Kidney (tissue), 13 donors: ENCODE measurements at regions not wholly inside any gene's neighbourhood (a gene's known extent, or its start where the extent isn't known, plus 50 kb on each side); places are given as distances from the start of the nearest gene placed in this dataset.

Source experiments
- DNase-seq, 5 donors: peaks; one replicate each; pipeline ENCODE4 v3.0.0-alpha.2; 2013 to 2020
- FAIRE-seq: peaks from 2 replicates; lab custom pipeline; 2012; peaks lifted over from hg19 to GRCh38; lab: Jason Lieb, UNC
- H3K27ac ChIP-seq, 2 donors: one replicate each; pipeline ENCODE4 v1.7.0; 2013; ENCODE audit warnings: low read depth in 2 of 2, low read length in 2 of 2, inconsistent platforms in 1 of 2
- H3K27me3 ChIP-seq: one replicate; pipeline ENCODE4 v1.7.1; 2013; ENCODE audit warnings: low read length, inconsistent platforms; ENCODE audit not compliant: control insufficient read depth, insufficient read depth
- H3K36me3 ChIP-seq, 3 donors: one replicate each; pipeline versions ENCODE4 v1.7.0 to v1.7.1; 2013; ENCODE audit warnings: low read length in 3 of 3, control low read depth in 1 of 3, inconsistent platforms in 1 of 3; ENCODE audit not compliant: insufficient read depth in 3 of 3, control insufficient read depth in 2 of 3
- H3K4me1 ChIP-seq, 3 donors: one replicate each; pipeline versions ENCODE4 v1.7.0 to v1.7.1; 2013; ENCODE audit warnings: low read length in 3 of 3, inconsistent platforms in 1 of 3, low read depth in 1 of 3; ENCODE audit not compliant: control insufficient read depth in 2 of 3, insufficient read depth in 2 of 3
- H3K4me3 ChIP-seq, 3 donors: one replicate each; pipeline versions ENCODE4 v1.7.0 to v1.8.1; 2013; ENCODE audit warnings: low read length in 3 of 3, control low read depth in 1 of 3, inconsistent platforms in 1 of 3
- H3K9ac ChIP-seq, 3 donors: one replicate each; pipeline versions ENCODE4 v1.7.0 to v1.7.1; 2013; ENCODE audit warnings: low read length in 3 of 3, control low read depth in 1 of 3, inconsistent platforms in 1 of 3
- H3K9me3 ChIP-seq, 3 donors: one replicate each; pipeline versions ENCODE4 v1.7.0 to v1.7.1; 2013; ENCODE audit warnings: low read length in 3 of 3, control low read depth in 1 of 3, inconsistent platforms in 1 of 3; ENCODE audit not compliant: control insufficient read depth in 2 of 3, insufficient read depth in 1 of 3
- CTCF ChIP-seq: IDR thresholded peaks from 3 replicates; pipeline ENCODE4 v1.5.1; 2012; ENCODE audit warnings: mild to moderate bottlenecking, moderate library complexity, borderline replicate concordance; ENCODE audit not compliant: insufficient read depth; ENCODE audit errors: extremely low read depth
- intact Hi-C: fragments of 100-400 bp; cut with DNase I; formaldehyde crosslinking; loops from one replicate; pipeline ENCODE4 v1.11.1; 2022
- donor health status: control.
- donor health status: control.
- donor health status: control.
- donor health status: control.
- donor health status: control.
- donor health status: DM: yes; HTN: yes; CAD: no.
- donor health status: Normal renal cell carcinoma (clear cell type).

- no peak overlapping the region for H3K9ac ChIP-seq
- no peaks in the 10 kb centered on the region for H3K4me1 ChIP-seq
- no peak for FAIRE-seq
- no peaks in the 10 kb centered on the region for H3K27me3 ChIP-seq
- H3K36me3 ChIP-seq, result no peaks in the 10 kb centered on the region
- intact Hi-C loops, result no loop called here
- no peak for TF ChIP-seq CTCF
- H3K4me3 ChIP-seq, result no peak overlapping the region
- no peak for DNase-seq
- H3K27ac ChIP-seq, result no peak overlapping the region
- H3K9me3 ChIP-seq, result peaks cover 0 to 2% (median under 1%) of the 10 kb centered on the region in 3 donors
Observed at GRCh38 chr5:124160265-124160664, 586.2 kb downstream of the ZNF608 start.

GRCh38 chr5:124157320-124157719, 589.1 kb downstream of the ZNF608 start:
- Histone ChIP-seq H3K9ac (no peak overlapping the region), H3K27ac (no peak overlapping the region), H3K27me3 (no peaks in the 10 kb centered on the region), H3K4me1 (no peaks in the 10 kb centered on the region), H3K36me3 (no peaks in the 10 kb centered on the region), H3K9me3 (peaks cover 0 to 7% (median 6%) of the 10 kb centered on the region in 3 donors), H3K4me3 (no peak overlapping the region)
- TF ChIP-seq CTCF, result no peak
- intact Hi-C loops, result no loop called here
- no peak for FAIRE-seq
- no peak for DNase-seq

GRCh38 chr5:124156415-124156996, 589.9 kb downstream of the ZNF608 start:
- Histone ChIP-seq H3K27ac (no peak overlapping the region), H3K27me3 (no peaks in the 10 kb centered on the region), H3K9me3 (peaks cover 0 to 7% (median 6%) of the 10 kb centered on the region in 3 donors), H3K36me3 (no peaks in the 10 kb centered on the region), H3K4me3 (no peak overlapping the region), H3K9ac (no peak overlapping the region), H3K4me1 (no peaks in the 10 kb centered on the region)
- TF ChIP-seq CTCF, result no peak
- FAIRE-seq (no peak), DNase-seq (peak in 2 of 5 donors; percentile 34 to 60)
- intact Hi-C loops, result no loop called here

- intact Hi-C loops, result no loop called here
Observed at GRCh38 chr5:124154714-124155113, 591.7 kb downstream of the ZNF608 start.

More at GRCh38 chr5:124154714-124155113, 591.7 kb downstream of the ZNF608 start:
- no peaks in the 10 kb centered on the region for H3K27me3 ChIP-seq
- no peaks in the 10 kb centered on the region for H3K4me1 ChIP-seq
- no peak for DNase-seq
- no peak overlapping the region for H3K27ac ChIP-seq
- peaks cover 0 to 7% (median 6%) of the 10 kb centered on the region in 3 donors for H3K9me3 ChIP-seq
- FAIRE-seq, result no peak
- no peak overlapping the region for H3K9ac ChIP-seq
- no peak for TF ChIP-seq CTCF
- no peaks in the 10 kb centered on the region for H3K36me3 ChIP-seq
- no peak overlapping the region for H3K4me3 ChIP-seq
